K562 (cell line): ENCODE measurements at regions not wholly inside any gene's neighbourhood (a gene's known extent, or its start where the extent isn't known, plus 50 kb on each side); places are given as distances from the start of the nearest gene placed in this dataset.
"Not testable (repeated sequence)": the region's sequence is repeated elsewhere in the genome, so short reads cannot be mapped to it uniquely, and the experiment has no call there.

ENCODE experiments used
- EGR1 ChIP-seq: fragments of 450-650 bp; conservative IDR thresholded peaks from 2 replicates; pipeline ENCODE4 v1.6.1; 2017; ENCODE audit warnings: mild to moderate bottlenecking
- MYC ChIP-seq, 2 experiments: fragments of 250-450 bp in 1 of 2; sonication (Bioruptor Pico) in 1 of 2; IDR thresholded peaks; 2 replicates each; pipeline versions ENCODE4 v1.5.1 to v1.6.1; 2012 to 2021; ENCODE audit warnings: low read depth in 2 of 2, borderline replicate concordance in 1 of 2, improper control_type of control experiment in 1 of 2, low read length in 1 of 2, mild to moderate bottlenecking in 1 of 2, moderate library complexity in 1 of 2
- POLR2AphosphoS5 ChIP-seq: IDR thresholded peaks from 2 replicates; pipeline ENCODE4 v1.6.1; 2011; ENCODE audit warnings: mild to moderate bottlenecking, low read depth, low read length, moderate library complexity; ENCODE audit not compliant: control insufficient read depth, insufficient read depth
- ZNF146 ChIP-seq: IDR thresholded peaks from one replicate; pipeline ENCODE4 v1.6.1; 2018; ENCODE audit warnings: missing compliant biosample characterization; ENCODE audit not compliant: unreplicated experiment
- ZNF696 ChIP-seq: fragments of 250-450 bp; sonication (Bioruptor Pico); conservative IDR thresholded peaks from 2 replicates; pipeline ENCODE4 v1.4.0; 2020; ENCODE audit warnings: mild to moderate bottlenecking, moderate library complexity
- TF ChIP-seq, protein P1 (sequence below): sonication (generic); formaldehyde crosslinking; IDR thresholded peaks from 2 replicates; pipeline ENCODE4 v1.8.0; 2022; ENCODE audit warnings: mild to moderate bottlenecking, missing genetic modification reagents
- TF ChIP-seq, protein P2 (sequence below), 2 experiments: fragments of 450-650 bp in 1 of 2; sonication (generic) in 1 of 2; formaldehyde crosslinking; conservative IDR thresholded peaks; 2 replicates each; pipeline versions ENCODE4 v1.4.0 to v1.8.1; 2020 to 2022; ENCODE audit warnings: mild to moderate bottlenecking in 1 of 2, missing genetic modification reagents in 1 of 2

DNA sequence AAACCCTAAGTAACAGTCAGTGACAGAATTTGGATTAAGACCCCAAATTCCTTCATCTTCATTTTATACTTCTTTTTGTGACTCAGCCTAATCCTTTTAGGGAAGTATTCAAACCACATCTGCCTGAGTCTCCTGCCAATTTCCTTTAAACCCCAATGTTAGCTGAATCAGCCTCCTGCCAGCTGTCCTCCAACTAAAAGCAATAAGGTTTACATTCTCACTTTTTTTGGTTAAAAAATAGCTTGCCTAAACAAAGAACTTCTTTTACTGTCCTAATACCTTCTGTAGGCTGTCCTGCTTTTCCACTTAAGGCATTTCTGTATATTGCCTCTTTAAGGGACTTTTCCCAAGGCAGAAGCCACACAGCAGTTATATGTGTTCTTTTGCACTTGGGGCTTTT lies 344.2 kb downstream of the SRGAP2C start:
- not testable (repeated sequence) for TF ChIP-seq ZNF146 (CRISPR knock-in tag); EGR1; MYC (IDR thresholded peaks at IDR 0.05; ENCODE audit: low read depth, low read length); MYC (CRISPR knock-in tag; IDR thresholded peaks at IDR 0.05; ENCODE audit: borderline replicate concordance, low read depth); POLR2AphosphoS5; ZNF696 (CRISPR knock-in tag)
- TF ChIP-seq, protein P1, sequence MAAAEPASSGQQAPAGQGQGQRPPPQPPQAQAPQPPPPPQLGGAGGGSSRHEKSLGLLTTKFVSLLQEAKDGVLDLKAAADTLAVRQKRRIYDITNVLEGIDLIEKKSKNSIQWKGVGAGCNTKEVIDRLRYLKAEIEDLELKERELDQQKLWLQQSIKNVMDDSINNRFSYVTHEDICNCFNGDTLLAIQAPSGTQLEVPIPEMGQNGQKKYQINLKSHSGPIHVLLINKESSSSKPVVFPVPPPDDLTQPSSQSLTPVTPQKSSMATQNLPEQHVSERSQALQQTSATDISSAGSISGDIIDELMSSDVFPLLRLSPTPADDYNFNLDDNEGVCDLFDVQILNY (CRISPR knock-in tag), result not testable (repeated sequence)
- TF ChIP-seq, protein P2, sequence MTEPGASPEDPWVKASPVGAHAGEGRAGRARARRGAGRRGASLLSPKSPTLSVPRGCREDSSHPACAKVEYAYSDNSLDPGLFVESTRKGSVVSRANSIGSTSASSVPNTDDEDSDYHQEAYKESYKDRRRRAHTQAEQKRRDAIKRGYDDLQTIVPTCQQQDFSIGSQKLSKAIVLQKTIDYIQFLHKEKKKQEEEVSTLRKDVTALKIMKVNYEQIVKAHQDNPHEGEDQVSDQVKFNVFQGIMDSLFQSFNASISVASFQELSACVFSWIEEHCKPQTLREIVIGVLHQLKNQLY (CRISPR knock-in tag; conservative IDR thresholded peaks at IDR 0.05), result not testable (repeated sequence)
